ENCODE measurements at regions not wholly inside any gene's neighbourhood (a gene's known extent, or its start where the extent isn't known, plus 50 kb on each side); places are given as distances from the start of the nearest gene placed in this dataset.

DNA sequence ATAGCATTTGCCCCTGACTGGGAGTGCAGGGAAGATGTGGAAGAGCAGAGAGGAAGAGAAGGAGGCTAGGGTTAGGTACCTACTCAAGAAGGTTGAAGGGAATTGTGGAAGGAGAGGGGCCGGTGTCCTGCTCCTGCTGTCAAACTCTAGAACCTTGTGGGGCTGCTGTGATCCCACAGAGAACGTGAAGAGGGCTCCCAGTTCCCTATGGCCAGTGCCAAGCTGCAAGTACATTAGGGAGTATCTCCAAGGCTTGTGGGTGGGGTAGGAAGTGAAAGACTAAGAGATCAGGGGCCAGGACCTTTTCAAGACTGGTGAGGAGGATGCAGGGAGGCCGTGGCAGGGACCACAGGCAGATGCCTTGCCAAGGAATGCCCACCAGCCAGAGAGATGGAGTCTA is 263.4 kb downstream of the CDH26 start:
- TF ChIP-seq, protein P1, sequence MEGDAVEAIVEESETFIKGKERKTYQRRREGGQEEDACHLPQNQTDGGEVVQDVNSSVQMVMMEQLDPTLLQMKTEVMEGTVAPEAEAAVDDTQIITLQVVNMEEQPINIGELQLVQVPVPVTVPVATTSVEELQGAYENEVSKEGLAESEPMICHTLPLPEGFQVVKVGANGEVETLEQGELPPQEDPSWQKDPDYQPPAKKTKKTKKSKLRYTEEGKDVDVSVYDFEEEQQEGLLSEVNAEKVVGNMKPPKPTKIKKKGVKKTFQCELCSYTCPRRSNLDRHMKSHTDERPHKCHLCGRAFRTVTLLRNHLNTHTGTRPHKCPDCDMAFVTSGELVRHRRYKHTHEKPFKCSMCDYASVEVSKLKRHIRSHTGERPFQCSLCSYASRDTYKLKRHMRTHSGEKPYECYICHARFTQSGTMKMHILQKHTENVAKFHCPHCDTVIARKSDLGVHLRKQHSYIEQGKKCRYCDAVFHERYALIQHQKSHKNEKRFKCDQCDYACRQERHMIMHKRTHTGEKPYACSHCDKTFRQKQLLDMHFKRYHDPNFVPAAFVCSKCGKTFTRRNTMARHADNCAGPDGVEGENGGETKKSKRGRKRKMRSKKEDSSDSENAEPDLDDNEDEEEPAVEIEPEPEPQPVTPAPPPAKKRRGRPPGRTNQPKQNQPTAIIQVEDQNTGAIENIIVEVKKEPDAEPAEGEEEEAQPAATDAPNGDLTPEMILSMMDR (IDR thresholded peaks at IDR 0.05): no peak
- TF ChIP-seq EZH2phosphoT487 (IDR thresholded peaks at IDR 0.05; ENCODE audit: borderline replicate concordance, low read depth) (no peak), POLR2AphosphoS5 (IDR thresholded peaks at IDR 0.05; ENCODE audit: low read depth, low read length) (no peak), NFIC (IDR thresholded peaks at IDR 0.05; ENCODE audit: borderline replicate concordance) (no peak), GABPA (IDR thresholded peaks at IDR 0.05; ENCODE audit: low read depth) (no peak), SMC3 (IDR thresholded peaks at IDR 0.05; ENCODE audit: low read depth, low read length) (no peak), MXI1 (IDR thresholded peaks at IDR 0.05; ENCODE audit: low read depth, low read length) (no peak)
- TF ChIP-seq, protein P2, sequence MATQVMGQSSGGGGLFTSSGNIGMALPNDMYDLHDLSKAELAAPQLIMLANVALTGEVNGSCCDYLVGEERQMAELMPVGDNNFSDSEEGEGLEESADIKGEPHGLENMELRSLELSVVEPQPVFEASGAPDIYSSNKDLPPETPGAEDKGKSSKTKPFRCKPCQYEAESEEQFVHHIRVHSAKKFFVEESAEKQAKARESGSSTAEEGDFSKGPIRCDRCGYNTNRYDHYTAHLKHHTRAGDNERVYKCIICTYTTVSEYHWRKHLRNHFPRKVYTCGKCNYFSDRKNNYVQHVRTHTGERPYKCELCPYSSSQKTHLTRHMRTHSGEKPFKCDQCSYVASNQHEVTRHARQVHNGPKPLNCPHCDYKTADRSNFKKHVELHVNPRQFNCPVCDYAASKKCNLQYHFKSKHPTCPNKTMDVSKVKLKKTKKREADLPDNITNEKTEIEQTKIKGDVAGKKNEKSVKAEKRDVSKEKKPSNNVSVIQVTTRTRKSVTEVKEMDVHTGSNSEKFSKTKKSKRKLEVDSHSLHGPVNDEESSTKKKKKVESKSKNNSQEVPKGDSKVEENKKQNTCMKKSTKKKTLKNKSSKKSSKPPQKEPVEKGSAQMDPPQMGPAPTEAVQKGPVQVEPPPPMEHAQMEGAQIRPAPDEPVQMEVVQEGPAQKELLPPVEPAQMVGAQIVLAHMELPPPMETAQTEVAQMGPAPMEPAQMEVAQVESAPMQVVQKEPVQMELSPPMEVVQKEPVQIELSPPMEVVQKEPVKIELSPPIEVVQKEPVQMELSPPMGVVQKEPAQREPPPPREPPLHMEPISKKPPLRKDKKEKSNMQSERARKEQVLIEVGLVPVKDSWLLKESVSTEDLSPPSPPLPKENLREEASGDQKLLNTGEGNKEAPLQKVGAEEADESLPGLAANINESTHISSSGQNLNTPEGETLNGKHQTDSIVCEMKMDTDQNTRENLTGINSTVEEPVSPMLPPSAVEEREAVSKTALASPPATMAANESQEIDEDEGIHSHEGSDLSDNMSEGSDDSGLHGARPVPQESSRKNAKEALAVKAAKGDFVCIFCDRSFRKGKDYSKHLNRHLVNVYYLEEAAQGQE (IDR thresholded peaks at IDR 0.05; ENCODE audit: low read depth, low read length): no peak

All from SK-N-SH (cell line).